ENCODE measurements at regions not wholly inside any gene's neighbourhood (a gene's known extent, or its start where the extent isn't known, plus 50 kb on each side); places are given as distances from the start of the nearest gene placed in this dataset.
A peak's percentile ranks its signal among the peaks of the same experiment; 100 is the strongest.

DNA sequence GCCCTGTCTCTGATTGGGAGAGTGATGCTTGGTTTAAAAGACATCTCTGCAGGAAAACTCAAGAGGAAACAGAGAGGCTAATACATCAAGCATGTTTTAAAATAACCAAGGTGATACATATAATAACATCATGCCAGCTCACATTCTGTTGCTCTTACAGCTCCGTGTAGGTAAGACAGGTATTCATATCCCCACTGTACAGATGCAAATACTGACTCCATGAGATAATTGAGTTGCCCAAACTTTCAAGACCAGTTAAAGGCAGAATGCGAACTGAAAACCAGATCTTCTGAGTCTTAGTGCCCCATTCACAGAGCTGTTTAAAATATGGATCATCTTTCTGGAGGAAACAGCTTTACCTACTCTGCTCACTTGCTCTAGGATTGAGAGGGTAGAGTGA lies 214.0 kb downstream of the PIK3R1 start:
- DNase-seq (ENCODE audit: low spot score) (no peak), FAIRE-seq (no peak)

DNA sequence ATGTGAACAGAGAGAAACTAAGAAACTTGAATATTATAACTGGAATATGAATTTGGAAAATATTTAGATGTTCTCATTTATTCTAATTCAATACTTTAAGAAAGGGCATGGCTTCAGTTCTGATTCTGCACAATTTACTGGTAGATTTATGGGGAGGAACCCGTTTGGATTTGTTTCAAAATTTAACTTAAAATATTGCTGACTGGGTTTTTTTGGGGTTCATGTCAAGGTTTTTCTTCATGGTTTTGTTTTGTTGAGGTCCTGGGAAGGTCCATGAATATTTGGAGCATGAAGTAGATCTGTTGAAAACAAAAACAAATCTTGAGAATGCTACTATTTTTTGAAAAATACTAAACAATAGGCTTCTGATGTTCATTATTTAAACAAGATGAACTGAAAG lies 214.7 kb downstream of the PIK3R1 start:
- no peak for FAIRE-seq
- DNase-seq (ENCODE audit: low spot score): no peak

- DNase-seq (ENCODE audit: low spot score) (peak; percentile 48), FAIRE-seq (peak; percentile 77)
Observed at GRCh38 chr5:68431186-68431585, 215.6 kb downstream of the PIK3R1 start.

DNA sequence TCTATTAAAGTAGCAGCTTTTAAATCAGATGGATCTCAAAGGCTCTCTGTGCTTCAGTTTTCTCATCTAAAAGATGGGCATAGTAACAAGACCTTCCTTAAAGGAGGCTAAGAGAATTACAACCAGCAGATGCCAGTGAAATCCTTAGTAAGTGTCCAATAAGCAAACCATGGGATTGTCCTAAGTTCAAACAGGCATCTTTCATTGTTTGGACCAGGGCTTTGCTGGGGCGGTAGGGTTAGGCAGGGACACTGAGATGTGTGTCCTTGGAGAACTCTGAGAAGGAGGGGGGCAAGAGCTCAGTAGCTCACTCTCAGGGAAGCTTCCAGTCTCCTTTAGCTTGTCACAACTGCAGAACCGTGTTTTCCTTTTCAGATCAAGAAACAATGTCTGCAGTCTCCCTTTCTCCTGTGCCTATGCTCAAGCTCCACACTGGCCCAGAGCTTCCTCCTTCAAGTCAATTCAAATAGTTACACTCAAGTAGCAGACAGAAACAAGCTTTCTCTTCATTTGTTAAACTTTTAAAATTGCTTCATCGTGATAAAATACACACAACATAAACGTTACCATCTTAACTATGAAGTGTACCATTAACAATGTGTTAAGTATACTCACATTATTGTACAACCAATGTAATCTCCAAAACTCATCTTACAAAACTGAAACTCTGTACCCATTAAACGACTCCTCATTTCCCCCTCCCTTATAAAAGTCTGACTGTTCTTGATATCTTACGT lies 216.2 kb downstream of the PIK3R1 start:
- DNase-seq (ENCODE audit: low spot score) (no peak), FAIRE-seq (no peak)

DNA sequence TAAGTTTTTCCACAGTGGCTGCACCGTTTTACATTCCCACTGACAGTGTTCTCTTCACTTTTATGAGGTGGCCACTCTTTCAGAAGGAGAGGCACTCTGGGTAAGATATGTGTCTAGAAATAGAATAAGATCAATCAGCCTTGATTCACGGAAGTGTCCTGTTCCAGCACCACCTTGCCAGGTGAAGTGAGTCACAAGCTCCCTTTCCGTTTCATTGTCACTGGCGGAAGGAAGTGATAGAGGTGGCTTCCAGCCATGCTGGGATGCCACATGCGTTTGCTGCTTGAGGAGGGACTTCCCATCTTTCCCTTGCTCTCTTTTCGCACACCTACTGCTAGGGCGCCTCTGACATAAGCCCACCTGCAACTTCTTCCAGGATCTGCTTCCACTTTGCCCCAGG lies 217.1 kb downstream of the PIK3R1 start:
- DNase-seq (ENCODE audit: low spot score) (no peak), FAIRE-seq (no peak)

DNA sequence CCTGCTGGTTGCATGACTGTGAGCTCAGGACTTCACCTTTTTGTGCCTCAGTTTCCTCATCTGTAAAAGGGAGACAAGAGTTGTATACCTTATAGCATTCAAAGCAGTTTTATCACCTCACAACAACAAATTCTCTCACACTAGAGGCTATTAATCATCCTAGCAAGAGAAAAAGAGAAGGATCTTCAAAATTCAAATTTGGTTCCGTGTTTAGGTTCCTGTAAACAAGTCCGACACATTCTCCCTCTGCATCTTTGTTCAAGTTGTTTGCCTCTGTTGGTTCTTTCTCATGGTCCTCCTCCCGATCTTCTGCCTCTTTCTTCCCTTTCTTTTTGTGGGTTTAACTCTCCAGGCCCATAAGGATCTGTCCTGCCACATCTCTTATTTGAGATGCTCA lies 218.0 kb downstream of the PIK3R1 start:
- FAIRE-seq (no peak), DNase-seq (ENCODE audit: low spot score) (no peak)

DNA sequence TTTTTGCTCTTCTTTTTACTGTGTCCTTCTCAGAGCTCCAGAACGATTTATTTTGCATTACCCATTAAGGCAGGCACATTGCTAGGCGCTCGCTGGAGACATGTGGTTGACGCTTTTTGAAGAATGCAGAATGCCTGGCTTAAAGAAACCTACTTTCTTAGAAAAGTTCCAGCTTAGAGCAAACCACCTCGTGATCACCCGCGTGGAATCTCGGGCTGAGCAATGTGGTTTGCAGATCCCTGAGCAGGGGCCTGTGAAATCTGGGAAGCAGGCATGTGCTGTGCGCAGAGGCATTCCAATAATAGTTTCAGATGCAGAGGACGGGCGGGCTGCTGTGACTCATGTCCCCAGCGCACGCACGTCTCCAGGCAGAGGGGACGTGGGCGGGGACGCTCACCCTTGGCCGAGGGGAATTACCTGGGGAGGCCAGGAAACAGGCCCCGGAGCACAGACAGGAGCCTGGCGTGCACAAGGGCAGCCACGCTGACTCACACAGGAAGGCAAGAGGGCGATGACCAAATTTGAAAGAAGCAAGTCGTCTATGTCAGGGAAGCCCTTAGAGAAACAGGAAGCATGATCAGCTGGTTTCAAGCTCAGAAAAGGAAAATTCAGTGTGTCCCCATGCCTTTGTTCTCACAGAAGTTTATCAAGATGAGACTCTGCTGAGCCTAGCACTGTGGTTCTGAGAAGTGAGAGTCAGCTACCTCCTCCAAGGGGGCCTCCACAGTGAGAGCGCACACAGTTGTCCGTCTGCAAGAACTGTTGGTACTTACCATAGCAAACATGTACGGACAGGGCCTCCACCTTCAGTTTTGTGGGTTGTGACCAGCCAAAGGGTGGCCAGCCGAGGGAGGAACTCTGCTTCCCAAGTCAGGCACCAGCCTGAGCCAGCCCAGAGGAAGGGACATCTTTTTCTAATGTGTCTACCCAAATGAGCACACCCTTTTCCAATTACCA lies 218.6 kb downstream of the PIK3R1 start:
- peak; percentile 95 for DNase-seq (ENCODE audit: low spot score)
- peak; percentile 85 for FAIRE-seq

GRCh38 chr5:68435611-68436010 lies 220.1 kb downstream of the PIK3R1 start:
- no peak for FAIRE-seq
- DNase-seq (ENCODE audit: low spot score): no peak

DNA sequence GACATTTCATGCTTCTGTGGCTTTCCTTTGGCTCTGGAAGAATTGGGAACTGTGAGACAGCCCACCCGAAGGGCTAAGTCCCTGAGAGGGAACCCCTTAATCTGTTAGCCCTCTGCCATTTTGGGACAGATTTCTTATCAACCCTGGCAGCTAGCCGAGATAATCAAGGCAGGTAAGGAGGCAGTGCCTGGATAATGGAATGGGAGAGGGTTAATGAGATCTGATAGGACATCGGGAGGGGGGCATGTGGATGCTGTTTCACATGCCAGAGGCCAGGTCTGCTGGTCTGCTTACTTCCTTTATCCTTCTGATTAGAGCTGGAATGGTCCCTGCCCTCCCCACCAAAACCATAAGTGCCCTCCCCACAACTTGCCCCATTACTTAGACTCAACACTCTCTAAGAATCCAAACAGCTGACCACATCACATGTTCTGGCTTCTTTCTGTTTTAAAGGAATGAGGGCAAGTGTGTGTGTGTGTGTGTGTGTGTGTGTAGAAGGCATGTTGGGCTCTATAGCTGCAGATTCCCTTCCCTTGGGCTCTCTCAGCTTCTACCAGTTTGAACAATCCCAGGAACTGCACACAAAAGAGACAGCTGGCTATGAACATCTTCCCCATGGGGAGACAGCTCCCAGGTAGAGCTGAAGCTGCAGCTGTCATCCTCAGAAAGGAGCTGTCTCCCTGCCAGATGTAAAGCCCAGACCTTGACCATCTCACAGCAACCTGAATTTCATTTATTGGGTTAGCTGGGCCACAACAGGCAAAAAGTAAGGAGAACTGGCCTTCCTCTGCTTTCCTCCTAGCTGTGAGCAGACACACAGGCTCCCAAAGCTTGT lies 221.3 kb downstream of the PIK3R1 start:
- FAIRE-seq: no peak

GRCh38 chr5:68438876-68439275 lies 223.3 kb downstream of the PIK3R1 start:
- DNase-seq (ENCODE audit: low spot score): no peak
- FAIRE-seq: no peak

More for the DNA sequence above, 221.3 kb downstream of the PIK3R1 start:
- DNase-seq (ENCODE audit: low spot score): no peak

- no peak for FAIRE-seq
- DNase-seq (ENCODE audit: low spot score): no peak
Observed at GRCh38 chr5:68440245-68440644, 224.7 kb downstream of the PIK3R1 start.

DNA sequence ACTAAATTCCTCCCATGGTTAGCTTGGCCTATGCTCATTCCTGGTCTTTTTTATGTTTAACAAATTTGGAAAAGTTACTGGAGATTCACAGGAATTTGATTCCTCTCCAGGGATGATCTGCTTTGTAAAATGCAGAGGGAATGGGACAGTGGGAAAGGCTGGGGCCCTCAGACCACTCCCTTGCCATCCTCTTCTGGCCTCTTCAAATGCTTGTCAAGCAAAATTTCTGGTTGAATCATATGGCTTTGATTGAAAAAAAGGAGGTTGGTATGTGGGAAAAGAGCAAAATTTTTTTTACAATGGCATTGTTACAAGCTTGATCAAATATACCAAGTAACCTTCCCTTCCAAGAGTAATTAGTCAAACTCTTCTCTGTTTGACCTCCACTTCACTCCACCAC lies 225.1 kb downstream of the PIK3R1 start:
- FAIRE-seq: no peak
- no peak for DNase-seq (ENCODE audit: low spot score)

GRCh38 chr5:68441309-68442073 lies 225.9 kb downstream of the PIK3R1 start:
- DNase-seq (ENCODE audit: low spot score): no peak
- FAIRE-seq: no peak

DNA sequence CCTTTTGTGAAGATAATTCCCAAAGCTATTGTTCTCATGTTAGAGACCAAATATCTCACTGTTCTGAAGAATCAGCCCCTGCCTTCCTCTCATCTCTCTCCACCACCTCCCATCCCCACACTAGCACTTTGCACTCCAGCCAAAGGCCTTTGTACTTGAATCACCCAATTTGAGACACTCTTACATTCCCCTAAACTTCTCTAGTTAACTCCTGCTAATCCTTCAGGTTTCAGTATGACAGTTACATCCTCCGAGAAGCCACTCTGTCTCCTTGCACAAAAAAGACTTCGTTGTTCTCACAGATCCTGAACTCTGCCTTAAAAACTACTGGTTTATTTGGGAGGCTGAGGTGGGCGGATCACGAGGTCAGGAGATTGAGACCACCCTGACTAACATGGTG lies 227.5 kb downstream of the PIK3R1 start:
- FAIRE-seq: no peak
- DNase-seq (ENCODE audit: low spot score): no peak

DNA sequence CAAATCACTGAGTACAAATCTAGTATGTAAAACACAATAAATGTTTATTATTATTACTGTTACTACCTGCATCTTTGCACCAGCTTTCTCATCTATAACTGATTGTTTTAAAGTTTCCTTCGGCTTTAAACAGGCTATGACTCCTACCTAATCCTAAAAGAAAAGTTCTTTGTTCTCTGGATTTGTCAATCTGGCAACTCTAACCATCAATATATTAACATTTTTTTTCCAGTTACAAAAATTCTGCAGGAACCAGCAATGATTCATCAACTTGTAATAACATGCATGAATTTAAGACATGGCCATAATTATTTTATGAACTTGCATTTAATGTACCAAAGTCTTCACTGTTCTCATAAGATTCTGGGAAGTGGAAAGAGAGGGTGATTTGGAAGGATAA lies 228.5 kb downstream of the PIK3R1 start:
- FAIRE-seq (no peak), DNase-seq (ENCODE audit: low spot score) (no peak)

DNA sequence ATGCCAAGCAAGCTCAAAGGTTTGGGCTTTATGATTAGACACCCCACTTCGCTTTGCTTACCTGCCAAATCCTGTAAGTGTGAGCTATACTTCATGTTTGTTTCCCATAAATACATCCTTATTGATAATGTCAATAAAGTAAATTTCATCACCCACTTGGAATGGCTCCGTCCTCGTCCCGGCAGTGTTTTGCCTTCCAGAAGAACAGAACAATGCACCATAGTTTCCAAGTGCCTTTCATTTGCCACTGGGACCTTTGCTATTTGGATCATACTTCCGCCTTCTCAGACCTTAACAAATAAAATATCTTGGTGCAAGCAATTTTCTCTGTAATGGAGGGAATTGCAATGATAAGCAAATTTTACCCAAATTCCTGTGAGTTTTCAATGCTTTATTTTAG lies 229.3 kb downstream of the PIK3R1 start:
- FAIRE-seq (no peak), DNase-seq (ENCODE audit: low spot score) (no peak)

DNA sequence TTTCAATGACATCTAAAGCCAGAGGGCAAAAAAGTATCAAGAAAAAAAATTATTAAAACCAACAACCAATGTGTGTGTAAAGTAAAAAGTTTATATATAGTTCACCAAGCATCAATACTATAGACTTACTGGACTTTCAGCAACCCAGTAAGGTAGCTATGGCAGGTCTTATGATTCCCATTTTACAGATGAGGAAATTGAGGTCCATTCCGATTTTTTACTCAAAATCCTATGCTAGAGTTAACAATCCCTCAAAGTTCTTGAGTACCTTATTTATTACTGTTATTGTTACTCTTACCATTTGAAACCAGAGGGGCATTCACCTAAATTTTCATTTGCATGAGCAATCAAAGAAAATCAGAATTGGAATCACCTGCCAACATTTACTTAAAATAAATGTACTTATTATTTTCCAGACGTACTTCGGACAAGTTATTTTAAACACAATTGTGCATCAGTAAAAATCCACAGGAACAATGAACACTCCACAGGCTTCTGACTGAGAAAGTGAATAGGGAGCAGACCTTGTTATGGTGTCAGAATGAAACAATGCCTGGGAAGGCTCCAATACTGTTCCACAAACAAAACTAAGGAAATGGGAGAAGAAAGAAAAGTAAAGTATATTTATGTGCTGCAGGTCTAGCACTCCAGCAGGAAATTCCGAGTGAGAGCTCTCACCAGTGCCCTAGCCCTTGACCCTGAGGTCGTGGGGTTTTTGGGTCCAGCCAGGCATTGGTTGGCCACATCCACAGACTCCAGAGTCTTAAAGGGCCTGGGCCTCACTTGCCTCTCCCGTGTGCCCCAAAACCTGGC lies 229.9 kb downstream of the PIK3R1 start:
- no peak for DNase-seq (ENCODE audit: low spot score)
- no peak for FAIRE-seq

DNA sequence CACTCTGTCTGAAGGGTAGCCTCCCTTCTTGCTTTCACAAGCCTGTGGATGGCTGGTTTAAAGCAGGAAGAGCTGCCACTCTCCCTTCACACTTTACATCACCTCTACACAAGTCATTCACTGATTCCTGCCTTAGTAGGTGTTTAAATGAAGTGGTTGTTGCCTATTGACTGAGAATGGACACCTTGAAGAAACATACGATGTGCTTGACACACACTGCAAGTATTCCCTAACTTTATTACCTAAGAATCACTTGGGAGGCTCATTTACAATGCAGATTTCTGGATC lies 230.5 kb downstream of the PIK3R1 start:
- no peak for DNase-seq (ENCODE audit: low spot score)
- FAIRE-seq: no peak

- FAIRE-seq (no peak), DNase-seq (ENCODE audit: low spot score) (no peak)
Observed at GRCh38 chr5:68446487-68446894, 230.9 kb downstream of the PIK3R1 start.

Data from RCC 7860 (cell line).